Osteocyte (in vitro differentiated cells): ENCODE measurements at regions not wholly inside any gene's neighbourhood (a gene's known extent, or its start where the extent isn't known, plus 50 kb on each side); places are given as distances from the start of the nearest gene placed in this dataset.
"Not testable (repeated sequence)": the region's sequence is repeated elsewhere in the genome, so short reads cannot be mapped to it uniquely, and the experiment has no call there.

Experiments used
- DNase-seq: peaks from one replicate; pipeline ENCODE4 v3.0.0; 2021; ENCODE audit warnings: mixed read lengths; ENCODE audit not compliant: unreplicated experiment; ENCODE audit errors: extremely low spot score
- H3K27ac Mint-ChIP-seq: one replicate; pipeline ENCODE4 v1.8.0; 2021; ENCODE audit warnings: mild to moderate bottlenecking, mixed read lengths; ENCODE audit not compliant: unreplicated experiment
- H3K27me3 Mint-ChIP-seq: one replicate; pipeline ENCODE4 v1.8.0; 2021; ENCODE audit warnings: mixed read lengths; ENCODE audit not compliant: unreplicated experiment
- H3K36me3 Mint-ChIP-seq: one replicate; pipeline ENCODE4 v1.8.0; 2021; ENCODE audit warnings: mixed read lengths; ENCODE audit not compliant: unreplicated experiment
- H3K4me1 Mint-ChIP-seq: one replicate; pipeline ENCODE4 v1.8.0; 2021; ENCODE audit warnings: mixed read lengths; ENCODE audit not compliant: unreplicated experiment
- H3K4me3 Mint-ChIP-seq: one replicate; pipeline ENCODE4 v1.8.0; 2021; ENCODE audit warnings: mild to moderate bottlenecking, moderate library complexity, mixed read lengths; ENCODE audit not compliant: unreplicated experiment
- H3K9me3 Mint-ChIP-seq: one replicate; pipeline ENCODE4 v1.8.0; 2021; ENCODE audit warnings: mixed read lengths; ENCODE audit not compliant: unreplicated experiment
- TF ChIP-seq, protein P1 (sequence below): fragments of 200-600 bp; sonication (generic); IDR thresholded peaks from 2 replicates; pipeline ENCODE4 v1.5.0; 2021; ENCODE audit warnings: antibody characterized with exemption, mild to moderate bottlenecking, moderate library complexity

DNA sequence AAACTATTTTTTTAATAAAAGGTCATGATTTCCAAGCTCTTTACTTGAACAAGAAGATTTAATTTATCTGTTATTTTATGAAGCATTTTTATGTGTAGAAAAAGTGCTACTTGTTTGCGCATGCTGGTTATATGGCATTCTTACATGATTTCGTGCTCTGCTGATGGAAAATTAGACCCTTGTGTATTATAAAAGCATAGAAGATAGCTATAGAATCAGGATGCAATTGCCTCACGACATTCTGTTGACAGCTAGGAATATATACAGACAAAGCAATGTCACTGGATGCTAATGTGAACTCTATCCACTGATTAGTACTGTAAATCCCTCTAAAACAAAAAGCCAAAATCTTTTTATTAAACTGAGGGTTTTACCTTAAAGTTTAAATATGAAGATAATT lies 255.9 kb downstream of the MDFIC start:
- no peak for DNase-seq
- Mint-ChIP-seq H3K4me1 (peaks cover 14% of the 10 kb centered on the region), H3K4me3 (no peak overlapping the region), H3K27me3 (no peaks in the 10 kb centered on the region), H3K36me3 (no peaks in the 10 kb centered on the region), H3K27ac (no peak overlapping the region), H3K9me3 (no peaks in the 10 kb centered on the region)
- TF ChIP-seq, protein P1, sequence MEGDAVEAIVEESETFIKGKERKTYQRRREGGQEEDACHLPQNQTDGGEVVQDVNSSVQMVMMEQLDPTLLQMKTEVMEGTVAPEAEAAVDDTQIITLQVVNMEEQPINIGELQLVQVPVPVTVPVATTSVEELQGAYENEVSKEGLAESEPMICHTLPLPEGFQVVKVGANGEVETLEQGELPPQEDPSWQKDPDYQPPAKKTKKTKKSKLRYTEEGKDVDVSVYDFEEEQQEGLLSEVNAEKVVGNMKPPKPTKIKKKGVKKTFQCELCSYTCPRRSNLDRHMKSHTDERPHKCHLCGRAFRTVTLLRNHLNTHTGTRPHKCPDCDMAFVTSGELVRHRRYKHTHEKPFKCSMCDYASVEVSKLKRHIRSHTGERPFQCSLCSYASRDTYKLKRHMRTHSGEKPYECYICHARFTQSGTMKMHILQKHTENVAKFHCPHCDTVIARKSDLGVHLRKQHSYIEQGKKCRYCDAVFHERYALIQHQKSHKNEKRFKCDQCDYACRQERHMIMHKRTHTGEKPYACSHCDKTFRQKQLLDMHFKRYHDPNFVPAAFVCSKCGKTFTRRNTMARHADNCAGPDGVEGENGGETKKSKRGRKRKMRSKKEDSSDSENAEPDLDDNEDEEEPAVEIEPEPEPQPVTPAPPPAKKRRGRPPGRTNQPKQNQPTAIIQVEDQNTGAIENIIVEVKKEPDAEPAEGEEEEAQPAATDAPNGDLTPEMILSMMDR: no peak

DNA sequence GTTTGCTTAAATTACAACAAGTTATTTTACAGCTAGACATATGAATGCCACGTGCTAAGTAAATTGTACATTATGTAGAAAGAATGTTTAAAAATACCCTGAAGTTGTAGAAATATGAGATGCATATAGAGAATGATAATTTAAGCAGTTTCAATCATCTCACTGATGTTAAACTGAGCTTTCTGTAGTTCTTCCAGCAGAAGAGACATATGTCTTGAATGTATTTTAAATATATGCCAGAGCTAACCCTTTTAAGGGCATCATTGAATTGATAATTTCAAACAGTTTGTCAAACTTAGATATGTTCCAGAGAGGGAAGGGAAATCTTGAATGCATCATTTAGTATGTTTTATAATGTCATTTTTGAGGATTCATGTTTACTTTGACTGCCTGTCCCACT lies 255.2 kb downstream of the MDFIC start:
- Mint-ChIP-seq H3K27ac (no peak overlapping the region), H3K9me3 (peaks cover 4% of the 10 kb centered on the region), H3K4me1 (peaks cover 14% of the 10 kb centered on the region), H3K4me3 (no peak overlapping the region), H3K36me3 (no peaks in the 10 kb centered on the region), H3K27me3 (no peaks in the 10 kb centered on the region)
- TF ChIP-seq, protein P1: no peak
- DNase-seq: no peak

DNA sequence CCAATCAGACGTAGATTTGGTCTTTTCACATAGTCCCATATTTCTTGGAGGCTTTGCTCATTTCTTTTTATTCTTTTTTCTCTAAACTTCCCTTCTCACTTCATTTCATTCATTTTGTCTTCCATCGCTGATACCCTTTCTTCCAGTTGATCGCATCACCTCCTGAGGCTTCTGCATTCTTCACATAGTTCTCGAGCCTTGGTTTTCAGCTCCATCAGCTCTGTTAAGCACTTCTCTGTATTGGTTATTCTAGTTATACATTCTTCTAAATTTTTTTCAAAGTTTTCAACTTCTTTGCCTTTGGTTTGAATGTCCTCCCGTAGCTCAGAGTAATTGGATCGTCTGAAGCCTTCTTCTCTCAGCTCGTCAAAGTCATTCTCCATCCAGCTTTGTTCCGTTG lies 250.5 kb downstream of the MDFIC start:
- H3K4me1 Mint-ChIP-seq, H3K27me3 Mint-ChIP-seq, DNase-seq, H3K9me3 Mint-ChIP-seq, H3K36me3 Mint-ChIP-seq, H3K27ac Mint-ChIP-seq, H3K4me3 Mint-ChIP-seq: not testable (repeated sequence)

DNA sequence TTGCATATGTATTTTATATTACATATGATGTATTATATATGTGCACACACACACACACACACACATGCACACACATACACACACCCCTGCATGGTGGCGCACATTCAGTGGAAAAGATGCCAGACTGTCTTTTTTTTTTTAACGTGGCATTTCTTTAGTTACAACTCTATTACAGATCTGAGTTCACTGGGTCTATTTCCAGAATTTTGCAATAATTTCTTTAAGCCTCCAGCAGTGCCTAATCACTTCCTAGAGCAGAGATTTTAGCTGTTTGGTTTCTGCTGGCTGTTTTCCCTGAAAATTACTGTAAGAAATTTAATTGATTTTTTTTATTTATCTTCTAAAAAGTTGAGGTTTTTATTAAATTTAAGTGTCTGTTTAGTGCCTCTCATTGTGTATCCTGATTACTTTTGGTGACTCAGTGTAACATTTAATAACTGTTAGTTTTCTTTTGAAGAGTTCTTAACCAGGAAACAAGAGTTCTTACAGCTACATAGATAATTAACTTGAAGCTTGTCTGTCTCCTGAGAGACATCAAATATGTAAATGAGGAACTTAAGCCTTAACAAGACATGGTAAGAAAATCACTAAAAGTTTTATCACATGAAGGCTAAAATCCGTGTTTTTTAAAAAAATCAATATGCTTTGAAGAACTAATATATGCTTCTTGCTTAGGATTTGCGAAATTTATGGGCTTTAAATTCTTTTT lies 232.0 kb downstream of the MDFIC start:
- TF ChIP-seq, protein P1: no peak

DNA sequence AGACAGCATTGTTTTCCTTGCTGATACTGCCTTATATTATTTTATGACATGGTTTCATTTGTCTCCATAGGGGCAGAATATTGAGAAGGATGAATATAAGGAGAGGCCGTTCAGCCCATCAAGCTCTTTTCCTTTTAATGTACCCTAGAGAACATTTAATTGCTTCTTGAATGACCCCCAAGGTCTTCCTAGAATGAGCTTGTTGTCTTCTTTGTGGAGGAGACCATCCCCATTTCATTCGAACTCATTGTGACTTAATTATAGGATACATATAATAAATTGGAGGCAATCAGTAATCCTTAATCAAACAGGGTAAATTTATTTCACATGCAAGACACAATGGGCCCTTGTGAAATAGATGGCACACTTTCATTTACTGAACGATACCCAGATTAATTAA lies 231.3 kb downstream of the MDFIC start:
- Mint-ChIP-seq H3K27me3 (no peaks in the 10 kb centered on the region), H3K36me3 (no peaks in the 10 kb centered on the region), H3K4me3 (no peak overlapping the region), H3K4me1 (no peaks in the 10 kb centered on the region), H3K27ac (no peak overlapping the region), H3K9me3 (no peaks in the 10 kb centered on the region)
- DNase-seq: no peak
- TF ChIP-seq, protein P1: no peak

More for the DNA sequence above, 232.0 kb downstream of the MDFIC start:
- no peaks in the 10 kb centered on the region for H3K4me1 Mint-ChIP-seq
- no peaks in the 10 kb centered on the region for H3K9me3 Mint-ChIP-seq
- H3K36me3 Mint-ChIP-seq: no peaks in the 10 kb centered on the region
- H3K27ac Mint-ChIP-seq: no peak overlapping the region
- no peak for DNase-seq
- no peaks in the 10 kb centered on the region for H3K27me3 Mint-ChIP-seq
- no peak overlapping the region for H3K4me3 Mint-ChIP-seq

DNA sequence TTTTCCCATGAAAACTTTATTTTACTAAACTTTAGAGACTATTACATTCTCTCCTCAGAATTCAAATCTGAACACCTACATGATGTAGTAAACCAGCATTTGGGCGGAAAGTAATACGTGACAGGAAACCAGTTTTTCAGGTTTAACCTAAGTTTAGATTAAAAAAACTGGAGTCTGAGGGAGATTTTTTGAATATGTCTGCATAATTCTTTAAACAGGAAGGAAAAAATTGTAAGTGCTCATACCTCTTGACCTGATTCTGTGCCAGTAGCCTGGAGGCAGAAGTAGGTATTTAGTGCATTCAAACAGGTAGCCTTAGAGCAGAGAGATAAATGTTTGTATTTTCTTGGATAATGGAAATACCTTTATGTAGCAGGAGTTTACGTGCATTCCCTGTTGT lies 224.3 kb downstream of the MDFIC start:
- Mint-ChIP-seq H3K4me3 (no peak overlapping the region), H3K4me1 (peaks cover 8% of the 10 kb centered on the region), H3K36me3 (no peaks in the 10 kb centered on the region), H3K27ac (no peak overlapping the region), H3K9me3 (no peaks in the 10 kb centered on the region), H3K27me3 (no peaks in the 10 kb centered on the region)
- DNase-seq: no peak
- TF ChIP-seq, protein P1: no peak
